Heart right ventricle (tissue), 16 donors: ENCODE measurements at regions not wholly inside any gene's neighbourhood (a gene's known extent, or its start where the extent isn't known, plus 50 kb on each side); places are given as distances from the start of the nearest gene placed in this dataset.

Experiments
- ATAC-seq, 8 donors: fragments of 200-7000 bp; cut with Tn5 transposase; one replicate each; pipeline ENCODE4 v1.9.1; 2020; ENCODE audit warnings: mild to moderate bottlenecking in 8 of 8, moderate library complexity in 8 of 8, moderate number of reproducible peaks in 1 of 8
- DNase-seq, 2 donors: peaks; one replicate each; pipeline ENCODE4 v3.0.0-alpha.2; 2020
- H3K27ac ChIP-seq, 10 donors: fragments of 200-600 bp; sonication (generic) in 2 of 10; one replicate each; pipeline versions ENCODE4 v1.5.0 to v1.8.0; 2020 to 2022; ENCODE audit warnings: mild to moderate bottlenecking in 3 of 10
- H3K27me3 ChIP-seq, 7 donors: fragments of 200-600 bp; one replicate each; pipeline ENCODE4 v1.8.0; 2021 to 2022; ENCODE audit warnings: mild to moderate bottlenecking in 2 of 7
- H3K36me3 ChIP-seq, 9 donors: fragments of 200-600 bp; sonication (generic) in 1 of 9; one replicate each; pipeline versions ENCODE4 v1.5.0 to v1.8.0; 2020 to 2022; ENCODE audit warnings: mild to moderate bottlenecking in 2 of 9
- H3K4me1 ChIP-seq, 9 donors: fragments of 200-600 bp; sonication (generic) in 1 of 9; one replicate each; pipeline versions ENCODE4 v1.5.0 to v1.8.0; 2020 to 2022; ENCODE audit warnings: mild to moderate bottlenecking in 4 of 9
- H3K4me3 ChIP-seq, 10 donors: fragments of 200-600 bp; sonication (generic) in 2 of 10; one replicate each; pipeline versions ENCODE4 v1.5.0 to v1.8.0; 2020 to 2022; ENCODE audit warnings: mild to moderate bottlenecking in 7 of 10, moderate library complexity in 2 of 10
- H3K9me3 ChIP-seq, 11 donors: fragments of 200-600 bp in 10 of 11; sonication (generic) in 2 of 11; one replicate each; pipeline versions ENCODE4 v1.5.0 to v1.8.0; 2013 to 2022; ENCODE audit warnings: mild to moderate bottlenecking in 2 of 11, control low read depth in 1 of 11, moderate library complexity in 1 of 11
- CTCF ChIP-seq, 9 donors: fragments of 200-600 bp; sonication (generic) in 2 of 9; IDR thresholded peaks; one replicate each; pipeline versions ENCODE4 v1.5.0 to v1.8.0; 2021 to 2022; ENCODE audit warnings: antibody characterized with exemption in 9 of 9, mild to moderate bottlenecking in 5 of 9, moderate library complexity in 1 of 9
- whole genome bisulfite sequencing, 2 donors: extraction: QIAGEN DNeasy Blood & Tissue Kit; methylation state at CpG; one replicate each; pipeline ENCODE4 v1.1.7; 2013; ENCODE audit warnings: inconsistent platforms in 1 of 2; 5-methylcytosine and 5-hydroxymethylcytosine counted together
- intact Hi-C, 10 donors: fragments of 100-400 bp; cut with DNase I; formaldehyde crosslinking; loops; one replicate each; pipeline versions ENCODE4 v1.11.1 to v1.14.2; 2022
- donor health status: Arrhythmogenic right ventricular cardiomyopathy.
- donor health status: ischemic (EF 13 %, LVEDD 7.1; RV severe dilation, severe dysfunction).
- donor health status: healthy with polysubstance abuse.
- donor health status: DM: no; HTN: yes; CAD: no.
- donor health status: DM: no; HTN: no; CAD: no.
- donor health status: ischemic (EF 25% LVEDD 6.9; RV normal size, moderate dysfunction).
- donor health status: ischemic (EF 25% LVEDD 5.7; RV mildly dilated, moderate dysfunction).
- donor health status: healthy.
- donor health status: DM: yes; HTN: yes; CAD: no.
- donor health status: Ischemic cardiomyopathy.
- donor health status: ischemic (EF 35%, LVEDD 5.7; RV mildly dilated, moderate dysfunction).
- donor health status: nonischemic (EF 11% LVEDD 7.7; RV severe dilation, severe dysfunction).
- donor health status: DM: yes; HTN: yes; CAD: no.
- donor health status: PGD.
- donor health status: ischemic (EF 29% LVEDD 5.4; RV normal size, mild dysfunction).
- donor health status: nonischemic (EF 23%, LVEDD 6.1; RV moderate dilation, normal function).

- TF ChIP-seq CTCF (IDR thresholded peaks at IDR 0.05): no peak
- 80 to 82% methylated on average over 19 of the region's 19 CpGs for WGBS, 2 donors
- no peak overlapping the region for H3K4me3 ChIP-seq
- intact Hi-C loops: no loop called here
- H3K4me1 ChIP-seq: peaks cover 0 to 26% (median 8%) of the 10 kb centered on the region in 9 donors
- H3K27ac ChIP-seq: no peak overlapping the region
- no peak for ATAC-seq
- no peaks in the 10 kb centered on the region for H3K9me3 ChIP-seq
- H3K27me3 ChIP-seq: no peaks in the 10 kb centered on the region
- DNase-seq: no peak
- H3K36me3 ChIP-seq: no peaks in the 10 kb centered on the region
Observed at GRCh38 chr12:116361414-116362223, 84.1 kb upstream of the MED13L start.

- no peak overlapping the region for H3K27ac ChIP-seq
- DNase-seq (no peak), ATAC-seq (no peak)
- H3K4me1 ChIP-seq: peaks cover 0 to 11% (median 0%) of the 10 kb centered on the region in 9 donors
- H3K27me3 ChIP-seq: no peaks in the 10 kb centered on the region
- no peaks in the 10 kb centered on the region for H3K9me3 ChIP-seq
- no peak for TF ChIP-seq CTCF (IDR thresholded peaks at IDR 0.05)
- intact Hi-C loops: no loop called here
- H3K36me3 ChIP-seq: no peaks in the 10 kb centered on the region
- 82 to 89% methylated on average over 2 of the region's 2 CpGs for WGBS, 2 donors
- no peak overlapping the region for H3K4me3 ChIP-seq
Observed at GRCh38 chr12:116365114-116365513, 87.6 kb upstream of the MED13L start.

GRCh38 chr12:116365606-116366455 is 88.3 kb upstream of the MED13L start:
- Histone ChIP-seq H3K36me3 (no peaks in the 10 kb centered on the region), H3K27me3 (no peaks in the 10 kb centered on the region), H3K27ac (no peak overlapping the region), H3K4me3 (no peak overlapping the region), H3K9me3 (no peaks in the 10 kb centered on the region), H3K4me1 (peaks cover 0 to 7% (median 0%) of the 10 kb centered on the region in 9 donors)
- no peak for TF ChIP-seq CTCF (IDR thresholded peaks at IDR 0.05)
- intact Hi-C loops: no loop called here
- DNase-seq: no peak
- no peak for ATAC-seq
- 91 to 93% methylated on average over 17 of the region's 17 CpGs for WGBS, 2 donors

GRCh38 chr12:116366456-116366776 is 88.9 kb upstream of the MED13L start:
- H3K4me3 ChIP-seq: no peak overlapping the region
- no peaks in the 10 kb centered on the region for H3K36me3 ChIP-seq
- H3K4me1 ChIP-seq: peaks cover 0 to 1% (median 0%) of the 10 kb centered on the region in 9 donors
- no peak overlapping the region for H3K27ac ChIP-seq
- DNase-seq: no peak
- no peak for TF ChIP-seq CTCF (IDR thresholded peaks at IDR 0.05)
- peak in 6 of 8 donors; percentile 20 to 77 (median 44) for ATAC-seq
- H3K9me3 ChIP-seq: no peaks in the 10 kb centered on the region
- intact Hi-C loops: no loop called here
- WGBS, 2 donors: 50 to 71% methylated on average over 9 of the region's 9 CpGs
- H3K27me3 ChIP-seq: no peaks in the 10 kb centered on the region
